Stimulated activated CD8-positive, alpha-beta memory T cell treated with anti-CD3 and anti-CD28 coated beads, Interleukin-12 subunit alpha, Interleukin-12 subunit beta, amount 100 ng/mL, for 1 hour (primary cell): ENCODE measurements at regions not wholly inside any gene's neighbourhood (a gene's known extent, or its start where the extent isn't known, plus 50 kb on each side); places are given as distances from the start of the nearest gene placed in this dataset.
"Not testable (repeated sequence)": the region's sequence is repeated elsewhere in the genome, so short reads cannot be mapped to it uniquely, and the experiment has no call there.

Source experiments
- DNase-seq: peaks from one replicate; pipeline ENCODE4 v3.0.0-alpha.2; 2020; ENCODE audit warnings: low read depth

GRCh38 chr13:107916902-107917301, 298.4 kb downstream of the LIG4 start:
- not testable (repeated sequence) for DNase-seq

- DNase-seq, result no peak
These were observed 302.6 kb downstream of the LIG4 start for GRCh38 chr13:107912745-107913144.

GRCh38 chr13:107907065-107907805, 308.1 kb downstream of the LIG4 start:
- no peak for DNase-seq

- DNase-seq, result no peak
These were observed 309.2 kb downstream of the LIG4 start for GRCh38 chr13:107906131-107906530.

- DNase-seq, result no peak
These were observed 313.3 kb downstream of the LIG4 start for GRCh38 chr13:107901996-107902562.

GRCh38 chr13:107901230-107901629, 314.1 kb downstream of the LIG4 start:
- DNase-seq, result no peak

- no peak for DNase-seq
These were observed 314.6 kb downstream of the LIG4 start for GRCh38 chr13:107900775-107901174.

GRCh38 chr13:107886118-107886517, 329.2 kb downstream of the LIG4 start:
- no peak for DNase-seq

- DNase-seq, result no peak
These were observed 330.8 kb downstream of the LIG4 start for GRCh38 chr13:107884564-107884963.

- no peak for DNase-seq
These were observed 331.7 kb downstream of the LIG4 start for GRCh38 chr13:107883561-107884175.

- no peak for DNase-seq
These were observed 332.4 kb downstream of the LIG4 start for GRCh38 chr13:107882708-107883560.

- DNase-seq, result no peak
These were observed 334.0 kb downstream of the LIG4 start for GRCh38 chr13:107881362-107881761.

GRCh38 chr13:107874456-107874855, 340.9 kb downstream of the LIG4 start:
- no peak for DNase-seq

- DNase-seq, result no peak
These were observed 341.4 kb downstream of the LIG4 start for GRCh38 chr13:107873926-107874325.

- DNase-seq, result no peak
These were observed 344.9 kb downstream of the LIG4 start for GRCh38 chr13:107870400-107870799.

GRCh38 chr13:107867701-107868661, 347.4 kb downstream of the LIG4 start:
- DNase-seq, result no peak

GRCh38 chr13:107866941-107867623, 348.3 kb downstream of the LIG4 start:
- no peak for DNase-seq

GRCh38 chr13:107866032-107866940, 349.1 kb downstream of the LIG4 start:
- no peak for DNase-seq

- no peak for DNase-seq
These were observed 349.7 kb downstream of the LIG4 start for GRCh38 chr13:107865643-107866031.

GRCh38 chr13:107865318-107865575, 350.1 kb downstream of the LIG4 start:
- DNase-seq, result no peak
